ENCODE measurements at regions not wholly inside any gene's neighbourhood (a gene's known extent, or its start where the extent isn't known, plus 50 kb on each side); places are given as distances from the start of the nearest gene placed in this dataset.

DNA sequence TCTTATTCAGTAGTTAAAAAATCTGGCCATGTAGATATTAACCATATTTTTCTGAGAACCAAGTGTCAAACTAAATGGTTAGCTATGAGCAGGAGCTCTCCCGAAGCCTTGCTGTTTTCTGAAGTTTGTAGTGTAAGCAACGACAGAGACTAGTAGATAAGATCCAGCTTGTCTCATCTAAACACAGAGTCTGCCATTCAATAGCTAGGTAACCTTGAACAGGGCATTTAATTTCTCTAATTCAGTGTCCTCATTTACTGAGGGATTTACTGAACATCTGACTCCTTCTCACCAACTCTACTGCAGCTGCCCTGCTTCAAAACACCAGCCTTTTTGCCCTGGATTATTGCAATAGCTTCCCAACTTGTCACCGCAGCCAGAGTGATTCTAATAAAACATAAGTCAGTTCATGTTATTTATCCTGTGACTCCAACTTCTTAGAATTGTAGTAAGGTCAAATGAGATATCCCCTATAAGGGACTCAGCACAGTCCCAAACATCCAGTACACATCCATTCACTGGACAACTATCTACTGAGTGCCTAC is 337.0 kb downstream of the PLK2 start:
- no peak overlapping the region for H3K27ac Mint-ChIP-seq (ENCODE audit: unreplicated experiment)
- no peak overlapping the region for H3K4me2 ChIP-seq (ENCODE audit: low read length)
- no peak overlapping the region for H3K9ac ChIP-seq (ENCODE audit: low read length)
- H3K36me3 Mint-ChIP-seq (ENCODE audit: low read depth, unreplicated experiment): no peaks in the 10 kb centered on the region
- no peak overlapping the region for H3K27ac ChIP-seq (ENCODE audit: low read depth, low read length)
- H3K4me1 Mint-ChIP-seq (ENCODE audit: low read depth, unreplicated experiment): no peaks in the 10 kb centered on the region
- no peak for FAIRE-seq
- no peak for TF ChIP-seq EZH2 (IDR thresholded peaks at IDR 0.05; ENCODE audit: insufficient read depth, low read length)
- TF ChIP-seq, protein P1, sequence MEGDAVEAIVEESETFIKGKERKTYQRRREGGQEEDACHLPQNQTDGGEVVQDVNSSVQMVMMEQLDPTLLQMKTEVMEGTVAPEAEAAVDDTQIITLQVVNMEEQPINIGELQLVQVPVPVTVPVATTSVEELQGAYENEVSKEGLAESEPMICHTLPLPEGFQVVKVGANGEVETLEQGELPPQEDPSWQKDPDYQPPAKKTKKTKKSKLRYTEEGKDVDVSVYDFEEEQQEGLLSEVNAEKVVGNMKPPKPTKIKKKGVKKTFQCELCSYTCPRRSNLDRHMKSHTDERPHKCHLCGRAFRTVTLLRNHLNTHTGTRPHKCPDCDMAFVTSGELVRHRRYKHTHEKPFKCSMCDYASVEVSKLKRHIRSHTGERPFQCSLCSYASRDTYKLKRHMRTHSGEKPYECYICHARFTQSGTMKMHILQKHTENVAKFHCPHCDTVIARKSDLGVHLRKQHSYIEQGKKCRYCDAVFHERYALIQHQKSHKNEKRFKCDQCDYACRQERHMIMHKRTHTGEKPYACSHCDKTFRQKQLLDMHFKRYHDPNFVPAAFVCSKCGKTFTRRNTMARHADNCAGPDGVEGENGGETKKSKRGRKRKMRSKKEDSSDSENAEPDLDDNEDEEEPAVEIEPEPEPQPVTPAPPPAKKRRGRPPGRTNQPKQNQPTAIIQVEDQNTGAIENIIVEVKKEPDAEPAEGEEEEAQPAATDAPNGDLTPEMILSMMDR (IDR thresholded peaks at IDR 0.05; ENCODE audit: insufficient read depth, low read depth, low read length): no peak
- H3K27me3 Mint-ChIP-seq (ENCODE audit: low read depth, unreplicated experiment): no peaks in the 10 kb centered on the region
- H3K4me3 ChIP-seq (ENCODE audit: insufficient read depth, low read depth, low read length): no peak overlapping the region
- no peaks in the 10 kb centered on the region for H3K36me3 ChIP-seq (ENCODE audit: insufficient read depth, low read length)
- DNase-seq (ENCODE audit: low read depth): no peak
- no peaks in the 10 kb centered on the region for H4K20me1 ChIP-seq (ENCODE audit: insufficient read depth, low read length)
- H3K4me3 Mint-ChIP-seq (ENCODE audit: unreplicated experiment): no peak overlapping the region
- no peaks in the 10 kb centered on the region for H3K9me3 Mint-ChIP-seq (ENCODE audit: unreplicated experiment)
- no peaks in the 10 kb centered on the region for H3K4me1 ChIP-seq (ENCODE audit: insufficient read depth, low read length)
- no peaks in the 10 kb centered on the region for H3K27me3 ChIP-seq (ENCODE audit: insufficient read depth, low read length)
- H3K79me2 ChIP-seq (ENCODE audit: insufficient read depth, low read length): no peaks in the 10 kb centered on the region
- H2AFZ ChIP-seq (ENCODE audit: low read depth, low read length): no peak overlapping the region
- H3K9me3 ChIP-seq (ENCODE audit: insufficient read depth, low read depth, low read length): no peaks in the 10 kb centered on the region

DNA sequence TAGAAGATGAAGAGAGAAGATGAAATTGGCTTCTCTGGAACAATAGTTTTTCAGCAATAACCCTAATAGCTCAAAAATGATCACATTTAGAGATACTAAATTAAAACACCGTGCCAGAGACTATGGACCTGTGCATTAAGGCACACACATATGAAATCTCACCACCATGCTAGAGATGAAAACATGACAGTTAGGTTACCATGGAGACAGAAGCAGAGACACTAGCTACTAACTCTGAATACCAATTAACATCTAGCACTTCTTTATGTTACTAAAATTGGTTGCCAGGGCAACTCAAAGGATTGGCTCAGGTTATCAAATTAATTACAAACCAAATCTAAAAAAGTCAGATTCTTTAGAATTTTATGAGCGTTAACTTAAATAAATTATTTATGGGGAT is 337.7 kb downstream of the PLK2 start:
- FAIRE-seq: no peak
- DNase-seq (ENCODE audit: low read depth): no peak
- Histone ChIP-seq H3K27ac (ENCODE audit: low read depth, low read length) (no peak overlapping the region), H4K20me1 (ENCODE audit: insufficient read depth, low read length) (no peaks in the 10 kb centered on the region), H3K9me3 (ENCODE audit: insufficient read depth, low read depth, low read length) (no peaks in the 10 kb centered on the region), H3K4me1 (ENCODE audit: insufficient read depth, low read length) (no peaks in the 10 kb centered on the region), H3K9ac (ENCODE audit: low read length) (no peak overlapping the region), H3K4me3 (ENCODE audit: insufficient read depth, low read depth, low read length) (no peak overlapping the region), H3K79me2 (ENCODE audit: insufficient read depth, low read length) (no peaks in the 10 kb centered on the region), H3K27me3 (ENCODE audit: insufficient read depth, low read length) (no peaks in the 10 kb centered on the region), H2AFZ (ENCODE audit: low read depth, low read length) (no peak overlapping the region), H3K36me3 (ENCODE audit: insufficient read depth, low read length) (no peaks in the 10 kb centered on the region), H3K4me2 (ENCODE audit: low read length) (no peak overlapping the region)
- Mint-ChIP-seq H3K9me3 (ENCODE audit: unreplicated experiment) (no peaks in the 10 kb centered on the region), H3K4me1 (ENCODE audit: low read depth, unreplicated experiment) (no peaks in the 10 kb centered on the region), H3K36me3 (ENCODE audit: low read depth, unreplicated experiment) (no peaks in the 10 kb centered on the region), H3K4me3 (ENCODE audit: unreplicated experiment) (no peak overlapping the region), H3K27me3 (ENCODE audit: low read depth, unreplicated experiment) (no peaks in the 10 kb centered on the region), H3K27ac (ENCODE audit: unreplicated experiment) (no peak overlapping the region)
- TF ChIP-seq, protein P1 (IDR thresholded peaks at IDR 0.05; ENCODE audit: insufficient read depth, low read depth, low read length): no peak
- TF ChIP-seq EZH2 (IDR thresholded peaks at IDR 0.05; ENCODE audit: insufficient read depth, low read length): no peak

DNA sequence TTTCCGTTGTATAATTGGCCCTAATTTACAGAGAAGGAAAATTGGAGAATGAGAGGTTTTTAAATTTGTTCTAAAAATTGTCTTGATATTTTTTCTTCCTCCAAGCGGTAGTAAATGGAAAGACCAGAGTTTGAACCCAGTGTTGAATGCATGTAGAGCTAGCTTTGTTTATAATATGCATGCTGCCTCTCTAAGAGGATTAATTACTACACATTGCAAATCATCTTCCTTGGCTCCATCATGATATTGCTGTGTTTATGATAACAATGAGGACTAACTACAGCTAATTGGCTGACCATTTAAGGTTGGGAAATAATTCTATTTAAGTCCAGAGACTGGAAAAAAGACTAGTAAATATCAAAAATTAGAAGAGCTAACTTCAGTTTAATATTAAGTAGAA is 338.5 kb downstream of the PLK2 start:
- H3K27ac Mint-ChIP-seq (ENCODE audit: unreplicated experiment): no peak overlapping the region
- Histone ChIP-seq H4K20me1 (ENCODE audit: insufficient read depth, low read length) (no peaks in the 10 kb centered on the region), H3K9me3 (ENCODE audit: insufficient read depth, low read depth, low read length) (no peaks in the 10 kb centered on the region), H3K4me3 (ENCODE audit: insufficient read depth, low read depth, low read length) (no peak overlapping the region), H2AFZ (ENCODE audit: low read depth, low read length) (no peak overlapping the region), H3K36me3 (ENCODE audit: insufficient read depth, low read length) (no peaks in the 10 kb centered on the region), H3K27ac (ENCODE audit: low read depth, low read length) (no peak overlapping the region), H3K4me2 (ENCODE audit: low read length) (no peak overlapping the region), H3K9ac (ENCODE audit: low read length) (no peak overlapping the region), H3K27me3 (ENCODE audit: insufficient read depth, low read length) (no peaks in the 10 kb centered on the region), H3K79me2 (ENCODE audit: insufficient read depth, low read length) (no peaks in the 10 kb centered on the region), H3K4me1 (ENCODE audit: insufficient read depth, low read length) (no peaks in the 10 kb centered on the region)
- H3K4me1 Mint-ChIP-seq (ENCODE audit: low read depth, unreplicated experiment): no peaks in the 10 kb centered on the region
- DNase-seq (ENCODE audit: low read depth) (no peak), FAIRE-seq (no peak)
- no peak overlapping the region for H3K4me3 Mint-ChIP-seq (ENCODE audit: unreplicated experiment)
- no peaks in the 10 kb centered on the region for H3K9me3 Mint-ChIP-seq (ENCODE audit: unreplicated experiment)
- H3K36me3 Mint-ChIP-seq (ENCODE audit: low read depth, unreplicated experiment): no peaks in the 10 kb centered on the region
- no peaks in the 10 kb centered on the region for H3K27me3 Mint-ChIP-seq (ENCODE audit: low read depth, unreplicated experiment)
- TF ChIP-seq, protein P1 (IDR thresholded peaks at IDR 0.05; ENCODE audit: insufficient read depth, low read depth, low read length): no peak
- TF ChIP-seq EZH2 (IDR thresholded peaks at IDR 0.05; ENCODE audit: insufficient read depth, low read length): no peak
